ENCODE measurements at regions not wholly inside any gene's neighbourhood (a gene's known extent, or its start where the extent isn't known, plus 50 kb on each side); places are given as distances from the start of the nearest gene placed in this dataset.

DNA sequence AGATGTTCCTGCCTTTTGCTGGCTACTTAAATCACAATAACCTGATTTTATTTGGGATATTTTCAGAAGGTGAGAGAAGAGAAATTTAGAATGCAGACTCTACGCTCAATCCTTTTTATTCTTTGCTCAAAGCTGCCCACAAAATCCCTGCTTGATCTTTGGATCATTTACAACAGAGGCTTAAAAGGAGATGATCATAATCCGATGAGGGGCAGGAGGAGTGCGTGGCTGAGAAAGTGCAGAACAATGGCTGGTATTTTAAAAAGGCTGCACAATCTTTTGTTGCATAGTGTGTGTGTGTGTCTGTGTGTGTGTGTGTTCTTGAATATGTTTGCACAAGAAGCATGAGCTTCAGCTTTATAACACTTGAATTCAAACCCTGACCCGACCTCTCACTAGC is 256.3 kb upstream of the MYT1L start:
- dilution Hi-C loops (cut with HindIII; ENCODE audit: low sequenced_read_pairs, unreplicated experiment) (no loop called here), in situ Hi-C loops (cut with MboI; ENCODE audit: low sequenced_read_pairs) (no loop called here), intact Hi-C loops (cut with micrococcal nuclease) (no loop called here)
- DNase-seq = no peak
- no TSS peak for BruUV-seq (replicated peaks)
- H3K9me1 ChIP-seq (ENCODE audit: insufficient read depth, low read length) = no peaks in the 10 kb centered on the region
- H3K4me2 ChIP-seq (ENCODE audit: low read depth, low read length) = no peak overlapping the region
- H4K5ac ChIP-seq (ENCODE audit: low read depth, low read length) = no peak overlapping the region
- H3K4ac ChIP-seq (ENCODE audit: low read depth, low read length) = no peak overlapping the region
- H3K56ac ChIP-seq (ENCODE audit: extremely low read depth, insufficient read depth, low read length) = no peak overlapping the region
- no peak overlapping the region for H4K8ac ChIP-seq (ENCODE audit: low read depth in 2 of 2, low read length in 2 of 2)
- H2BK120ac ChIP-seq (ENCODE audit: low read depth, low read length) = no peak overlapping the region
- no peak overlapping the region for H2AK5ac ChIP-seq (ENCODE audit: low read depth, low read length)
- no peaks in the 10 kb centered on the region for H4K20me1 ChIP-seq (ENCODE audit: insufficient read depth, low read length)
- peaks cover 29% of the 10 kb centered on the region for H3K9me3 ChIP-seq (ENCODE audit: control insufficient read depth, insufficient read depth, low read length)
- no peak overlapping the region for H3K23ac ChIP-seq (ENCODE audit: low read depth, low read length)
- CTCF ChIA-PET = no interaction called here
- H3K14ac ChIP-seq (replicated peaks; ENCODE audit: low read depth, low read length) = no peak overlapping the region
- H3K79me1 ChIP-seq (ENCODE audit: low read depth in 1 of 2, low read length in 2 of 2) = no peaks in the 10 kb centered on the region
- POLR2A ChIA-PET (ENCODE audit: unreplicated experiment) = no interaction called here
- no peaks in the 10 kb centered on the region for H3K36me3 ChIP-seq (ENCODE audit: control insufficient read depth, insufficient read depth, low read length)
- no peak overlapping the region for H3K9ac ChIP-seq (ENCODE audit: low read depth, low read length)
- H3K4me1 ChIP-seq (ENCODE audit: control insufficient read depth, insufficient read depth, low read length) = no peaks in the 10 kb centered on the region
- no peak overlapping the region for H2AK9ac ChIP-seq (replicated peaks; ENCODE audit: low read depth, low read length, poor library complexity)
- no peak overlapping the region for H2BK5ac ChIP-seq (ENCODE audit: low read depth, low read length, poor library complexity, severe bottlenecking)
- ATAC-seq (ENCODE audit: low read depth) = no peak
- WGBS, 2 experiments (ENCODE audit: extremely low coverage in 2 of 2, insufficient read length in 1 of 2) = no CpG with 5 or more reads among the region's 4 CpGs
- H4K91ac ChIP-seq (ENCODE audit: insufficient read depth, low read depth, low read length) = no peak overlapping the region
- H3K18ac ChIP-seq (ENCODE audit: low read depth, low read length) = no peak overlapping the region
- no peak overlapping the region for H2BK20ac ChIP-seq (ENCODE audit: low read depth, low read length)
- H3K4me3 ChIP-seq (ENCODE audit: insufficient read depth, low read depth, low read length) = no peak overlapping the region
- H3K27me3 ChIP-seq (ENCODE audit: control insufficient read depth, insufficient read depth, low read length) = no peaks in the 10 kb centered on the region
- no peak for TF ChIP-seq CHD1 (IDR thresholded peaks at IDR 0.05; ENCODE audit: low read depth, low read length)
- no peak for TF ChIP-seq FOS (IDR thresholded peaks at IDR 0.05; ENCODE audit: low read depth, low read length)
- TF ChIP-seq MAFK (IDR thresholded peaks at IDR 0.05; ENCODE audit: low read depth, low read length) = no peak
- no peak for TF ChIP-seq MAZ (IDR thresholded peaks at IDR 0.05; ENCODE audit: borderline replicate concordance, low read depth, low read length)
- no peak for TF ChIP-seq MXI1 (IDR thresholded peaks at IDR 0.05; ENCODE audit: borderline replicate concordance, low read depth, low read length)
- no peak for TF ChIP-seq RFX5 (IDR thresholded peaks at IDR 0.05; ENCODE audit: low read depth, low read length)
- TF ChIP-seq SMC3 (IDR thresholded peaks at IDR 0.05; ENCODE audit: low read depth, low read length) = no peak
- no peak for TF ChIP-seq RCOR1 (IDR thresholded peaks at IDR 0.05; ENCODE audit: insufficient replicate concordance, low read length)
- no peak for TF ChIP-seq CEBPB (IDR thresholded peaks at IDR 0.05; ENCODE audit: low read depth, low read length)
- TF ChIP-seq, protein P1, sequence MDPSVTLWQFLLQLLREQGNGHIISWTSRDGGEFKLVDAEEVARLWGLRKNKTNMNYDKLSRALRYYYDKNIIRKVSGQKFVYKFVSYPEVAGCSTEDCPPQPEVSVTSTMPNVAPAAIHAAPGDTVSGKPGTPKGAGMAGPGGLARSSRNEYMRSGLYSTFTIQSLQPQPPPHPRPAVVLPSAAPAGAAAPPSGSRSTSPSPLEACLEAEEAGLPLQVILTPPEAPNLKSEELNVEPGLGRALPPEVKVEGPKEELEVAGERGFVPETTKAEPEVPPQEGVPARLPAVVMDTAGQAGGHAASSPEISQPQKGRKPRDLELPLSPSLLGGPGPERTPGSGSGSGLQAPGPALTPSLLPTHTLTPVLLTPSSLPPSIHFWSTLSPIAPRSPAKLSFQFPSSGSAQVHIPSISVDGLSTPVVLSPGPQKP (IDR thresholded peaks at IDR 0.05; ENCODE audit: borderline replicate concordance, low read depth, low read length) = no peak
- TF ChIP-seq NFE2L2 (IDR thresholded peaks at IDR 0.05; ENCODE audit: low read depth, low read length) = no peak
- no peak for TF ChIP-seq POLR2A (IDR thresholded peaks at IDR 0.05; ENCODE audit: low read depth, low read length)
- no peak for TF ChIP-seq BHLHE40 (IDR thresholded peaks at IDR 0.05; ENCODE audit: low read depth, low read length)
- no peak for TF ChIP-seq RAD21 (IDR thresholded peaks at IDR 0.05; ENCODE audit: low read length)
- TF ChIP-seq, protein P2, sequence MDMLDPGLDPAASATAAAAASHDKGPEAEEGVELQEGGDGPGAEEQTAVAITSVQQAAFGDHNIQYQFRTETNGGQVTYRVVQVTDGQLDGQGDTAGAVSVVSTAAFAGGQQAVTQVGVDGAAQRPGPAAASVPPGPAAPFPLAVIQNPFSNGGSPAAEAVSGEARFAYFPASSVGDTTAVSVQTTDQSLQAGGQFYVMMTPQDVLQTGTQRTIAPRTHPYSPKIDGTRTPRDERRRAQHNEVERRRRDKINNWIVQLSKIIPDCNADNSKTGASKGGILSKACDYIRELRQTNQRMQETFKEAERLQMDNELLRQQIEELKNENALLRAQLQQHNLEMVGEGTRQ (IDR thresholded peaks at IDR 0.05; ENCODE audit: low read depth, low read length) = no peak
- no peak for TF ChIP-seq CTCF (conservative IDR thresholded peaks at IDR 0.05; ENCODE audit: low read depth, low read length)
- no peak overlapping the region for H2AFZ ChIP-seq (replicated peaks; ENCODE audit: low read length, poor library complexity)
- H2BK15ac ChIP-seq (ENCODE audit: low read depth, low read length) = no peak overlapping the region
- H3K27ac ChIP-seq (ENCODE audit: insufficient read depth, low read length) = no peak overlapping the region
